HuH-7.5 (cell line): ENCODE measurements at regions not wholly inside any gene's neighbourhood (a gene's known extent, or its start where the extent isn't known, plus 50 kb on each side); places are given as distances from the start of the nearest gene placed in this dataset.

Experiments
- DNase-seq: peaks from one replicate; pipeline ENCODE4 v3.0.0; 2011; ENCODE audit warnings: low spot score

DNA sequence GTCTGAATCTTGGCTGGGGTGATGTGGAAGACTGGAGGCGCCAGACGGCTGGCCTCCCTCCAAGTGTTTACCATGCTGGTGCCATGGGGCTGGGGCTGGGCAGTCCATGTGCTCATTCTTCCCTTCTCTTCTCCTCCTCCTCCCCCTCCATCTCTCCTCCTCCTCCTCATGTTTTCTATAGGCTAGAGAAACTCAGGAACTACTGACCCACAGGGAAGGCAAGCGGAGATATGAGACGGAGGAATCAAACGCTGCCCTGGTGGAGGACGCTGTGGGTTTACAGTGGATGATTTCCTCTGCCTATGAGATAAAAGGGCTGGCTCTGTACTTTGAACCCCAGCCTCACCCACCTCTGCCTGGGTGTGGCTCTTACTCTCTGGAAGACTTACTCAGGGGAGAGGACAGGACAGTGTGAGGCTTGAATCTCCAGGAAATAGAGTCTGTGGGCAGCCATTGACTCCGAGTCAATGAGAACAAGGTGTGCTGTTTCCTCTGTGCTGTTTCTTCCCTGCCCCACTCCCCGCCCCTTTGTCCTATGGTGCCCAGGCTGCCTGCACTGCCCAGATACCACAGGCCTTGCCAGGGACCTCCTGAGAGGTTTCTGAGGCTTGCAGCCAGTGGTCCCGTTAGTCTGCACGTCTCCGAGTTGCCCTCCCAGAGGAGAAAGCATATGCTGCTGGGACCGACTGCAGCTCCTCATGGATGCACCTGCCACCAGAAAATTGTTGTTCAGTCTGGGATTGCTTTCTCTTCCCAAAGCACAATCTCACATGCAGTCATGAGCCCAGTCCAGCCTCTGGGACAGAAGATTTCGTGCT, 132.6 kb upstream of the ARHGAP5 start:
- peak; percentile 94 for DNase-seq

- no peak for DNase-seq
These were observed 132.0 kb upstream of the ARHGAP5 start for GRCh38 chr14:31945074-31945613.

DNA sequence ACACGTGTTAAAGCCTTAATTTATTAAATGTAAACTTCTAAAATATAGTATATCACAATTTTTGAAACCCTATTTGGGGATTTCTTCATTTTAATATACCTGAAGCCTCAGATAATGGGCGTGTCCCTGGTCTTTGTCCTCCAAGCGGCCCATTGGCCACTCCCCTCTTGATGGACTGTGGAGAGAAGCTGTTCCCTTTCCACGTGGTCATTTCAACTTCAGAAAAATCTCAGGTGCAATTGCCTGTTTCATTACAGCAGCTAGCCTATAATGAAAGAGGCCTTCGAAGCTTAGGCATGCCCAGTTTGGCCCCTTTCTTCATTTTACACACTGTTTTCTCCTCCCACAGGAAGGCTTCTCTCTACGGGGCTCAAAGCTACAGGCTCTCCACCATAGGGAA, 131.4 kb upstream of the ARHGAP5 start:
- no peak for DNase-seq

- no peak for DNase-seq
These were observed 130.0 kb upstream of the ARHGAP5 start for GRCh38 chr14:31947076-31947475.

GRCh38 chr14:31947680-31948595, 129.2 kb upstream of the ARHGAP5 start:
- DNase-seq: no peak

DNA sequence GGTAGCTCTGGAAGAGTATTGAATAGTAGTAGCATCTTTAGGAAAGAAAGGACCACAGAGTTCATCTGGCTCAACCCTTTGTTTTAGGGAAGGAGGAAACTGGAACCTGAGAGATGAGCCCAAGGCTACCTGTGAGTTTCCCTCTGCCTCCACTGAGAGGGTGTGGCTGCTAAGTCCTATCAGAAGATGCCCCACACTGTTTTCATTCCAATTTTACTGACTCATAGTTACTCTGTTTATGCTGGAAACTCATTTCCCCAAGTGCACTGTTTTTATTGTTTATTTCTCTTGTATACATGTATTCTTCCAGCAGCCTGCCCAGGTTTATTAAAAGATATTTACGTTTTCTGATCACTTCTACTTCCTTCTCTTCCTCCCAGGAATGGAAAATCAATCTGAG, 127.4 kb upstream of the ARHGAP5 start:
- no peak for DNase-seq

- DNase-seq: no peak
These were observed 126.8 kb upstream of the ARHGAP5 start for GRCh38 chr14:31950331-31950730.

GRCh38 chr14:31950764-31951637, 126.1 kb upstream of the ARHGAP5 start:
- DNase-seq: no peak

DNA sequence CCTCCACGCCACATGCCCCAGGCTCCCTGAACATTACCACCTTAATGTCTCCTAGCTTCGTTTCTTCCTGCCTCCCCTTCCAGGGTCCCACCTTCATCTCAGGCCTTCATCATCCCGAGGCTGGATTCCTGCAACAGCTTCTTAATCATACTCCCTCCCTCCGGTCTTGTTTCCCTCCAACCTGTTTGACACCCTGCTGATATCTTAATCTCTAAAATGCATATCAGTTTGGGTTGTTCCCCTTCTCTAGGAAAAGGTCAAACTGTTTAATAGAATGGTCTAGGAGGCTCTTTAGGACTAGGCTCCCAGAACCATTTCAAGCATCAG, 125.5 kb upstream of the ARHGAP5 start:
- DNase-seq: no peak

DNA sequence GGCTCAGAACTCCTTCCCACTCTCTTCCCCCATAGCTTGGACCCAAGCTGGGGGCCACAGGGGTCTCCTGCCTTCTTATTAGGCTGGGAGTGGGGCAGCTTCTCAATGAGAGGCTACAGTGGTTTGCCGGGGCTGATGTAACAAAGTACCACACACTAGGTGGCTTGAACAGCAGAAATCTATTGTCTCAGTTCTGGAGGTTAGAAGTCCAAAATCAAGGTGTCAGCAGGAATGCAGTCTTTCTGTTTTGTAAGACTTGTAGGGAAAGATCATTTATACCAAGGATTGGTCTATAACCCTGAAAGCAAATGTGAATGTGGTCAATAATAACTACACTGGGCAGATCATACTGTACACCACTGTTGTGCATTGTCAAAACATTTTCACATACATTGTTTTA, 124.5 kb upstream of the ARHGAP5 start:
- DNase-seq: no peak

GRCh38 chr14:31953210-31953609, 123.9 kb upstream of the ARHGAP5 start:
- DNase-seq: no peak

DNA sequence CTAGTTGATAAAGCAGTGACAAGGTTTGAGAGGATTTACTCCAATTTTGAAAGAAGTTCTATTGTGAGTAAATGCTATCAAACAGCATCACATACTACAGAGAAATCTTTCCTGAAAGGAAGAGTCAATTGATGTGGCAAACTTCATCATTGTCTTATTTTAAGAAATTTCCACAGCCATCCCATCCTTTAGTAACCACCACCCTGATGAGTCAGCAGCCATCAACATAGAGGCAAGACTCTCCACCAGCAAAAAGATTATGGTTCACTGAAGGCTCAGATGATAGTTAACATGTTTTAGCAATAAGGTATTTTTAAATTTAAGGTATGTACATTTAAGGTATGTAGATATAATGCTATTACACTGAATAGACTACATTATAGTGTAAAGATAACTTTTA, 122.1 kb upstream of the ARHGAP5 start:
- no peak for DNase-seq

- no peak for DNase-seq
These were observed 121.0 kb upstream of the ARHGAP5 start for GRCh38 chr14:31955936-31956579.

GRCh38 chr14:31957565-31957964, 119.5 kb upstream of the ARHGAP5 start:
- DNase-seq: no peak

DNA sequence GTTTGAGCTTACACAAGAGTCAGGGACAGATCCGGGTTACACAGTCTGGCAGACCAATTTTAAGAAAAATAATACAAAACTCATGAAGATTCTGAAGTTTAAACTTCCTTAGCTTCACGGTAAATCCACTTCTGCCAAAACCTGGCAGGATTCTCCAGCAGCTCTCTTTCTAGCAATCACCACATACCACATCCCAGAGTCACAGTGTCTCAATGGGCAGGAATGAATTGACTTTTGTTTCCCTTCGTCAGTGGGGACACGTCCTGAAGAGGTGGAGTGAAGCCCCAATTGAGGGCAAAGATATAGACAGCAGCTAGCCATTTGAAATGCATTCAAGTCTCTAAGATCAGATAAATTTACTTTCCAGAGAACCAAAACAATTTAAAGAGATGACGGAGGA, 117.1 kb upstream of the ARHGAP5 start:
- no peak for DNase-seq

- DNase-seq: no peak
These were observed 115.2 kb upstream of the ARHGAP5 start for GRCh38 chr14:31961896-31962295.

GRCh38 chr14:31962920-31963319, 114.2 kb upstream of the ARHGAP5 start:
- no peak for DNase-seq

GRCh38 chr14:31963587-31963986, 113.5 kb upstream of the ARHGAP5 start:
- DNase-seq: no peak

GRCh38 chr14:31964490-31964889, 112.6 kb upstream of the ARHGAP5 start:
- DNase-seq: no peak

DNA sequence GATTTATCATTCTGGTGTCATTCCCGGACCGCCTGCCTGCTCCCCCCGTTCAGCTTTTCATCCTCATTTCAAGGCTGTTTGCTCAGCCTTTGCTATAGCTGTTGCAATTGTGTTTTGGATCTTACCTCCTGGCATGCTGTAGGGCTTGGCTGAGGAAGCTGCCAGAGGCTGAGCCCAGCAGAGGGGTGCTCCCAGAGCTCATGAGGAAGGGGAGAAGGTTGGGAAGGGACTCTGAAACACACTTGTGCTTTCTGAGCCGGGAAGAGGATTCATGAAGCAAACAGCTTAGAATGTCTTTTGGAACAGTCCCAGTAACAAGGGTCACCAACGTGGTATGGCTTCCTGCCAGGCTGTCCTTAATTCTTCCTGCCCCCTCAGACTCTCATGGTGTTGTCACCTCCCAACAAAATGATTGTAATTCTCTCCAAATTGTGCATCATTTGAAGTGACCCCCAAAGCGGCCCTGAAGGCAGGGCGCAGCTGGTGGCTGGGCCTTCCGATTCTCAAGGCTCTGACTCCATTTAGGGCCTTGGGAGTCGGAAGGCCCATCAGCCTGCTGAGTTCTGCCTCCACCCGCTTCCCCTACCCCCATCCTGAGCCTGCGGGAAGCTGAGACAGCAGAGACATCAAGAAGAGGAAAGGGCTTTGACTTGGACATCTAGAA, 111.9 kb upstream of the ARHGAP5 start:
- no peak for DNase-seq
